ENCODE measurements at regions not wholly inside any gene's neighbourhood (a gene's known extent, or its start where the extent isn't known, plus 50 kb on each side); places are given as distances from the start of the nearest gene placed in this dataset.
A peak's percentile ranks its signal among the peaks of the same experiment; 100 is the strongest.
"Not testable (repeated sequence)": the region's sequence is repeated elsewhere in the genome, so short reads cannot be mapped to it uniquely, and the experiment has no call there.

DNA sequence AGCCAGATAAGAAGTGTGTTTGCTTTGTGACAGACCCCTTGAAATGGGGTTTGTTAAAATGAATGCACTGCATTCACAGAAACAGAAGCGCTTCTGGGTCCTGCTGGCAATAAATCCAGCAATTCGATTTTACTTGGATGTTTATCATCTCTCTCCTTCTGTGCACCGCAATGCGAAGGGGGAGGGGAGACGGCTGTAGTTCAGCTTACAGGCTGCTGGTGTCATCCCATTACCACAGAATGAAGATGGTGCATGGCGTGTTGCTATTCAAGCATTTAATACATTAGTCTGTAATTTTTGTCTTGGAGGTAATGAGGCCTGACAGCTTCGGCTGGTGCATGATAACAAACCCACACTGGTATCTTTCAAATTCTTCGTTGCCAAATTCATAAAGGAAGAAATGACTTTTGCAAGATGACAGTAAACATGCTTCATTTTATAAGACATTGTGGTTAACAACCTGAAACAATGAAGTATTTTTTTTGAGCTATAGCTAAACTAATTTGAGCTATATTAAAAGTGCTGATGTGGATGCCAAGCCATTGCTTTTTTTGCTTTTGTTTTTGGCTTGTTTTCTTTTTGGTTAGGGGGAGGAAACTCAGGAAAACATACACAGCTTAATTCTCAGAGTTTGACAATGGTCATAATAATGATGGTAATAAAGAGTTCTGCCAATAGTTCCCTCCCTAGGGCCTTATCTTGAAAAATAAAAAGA lies 418.3 kb downstream of the OTOL1 start:
- DNase-seq (ENCODE audit: low spot score): peak; percentile 37

DNA sequence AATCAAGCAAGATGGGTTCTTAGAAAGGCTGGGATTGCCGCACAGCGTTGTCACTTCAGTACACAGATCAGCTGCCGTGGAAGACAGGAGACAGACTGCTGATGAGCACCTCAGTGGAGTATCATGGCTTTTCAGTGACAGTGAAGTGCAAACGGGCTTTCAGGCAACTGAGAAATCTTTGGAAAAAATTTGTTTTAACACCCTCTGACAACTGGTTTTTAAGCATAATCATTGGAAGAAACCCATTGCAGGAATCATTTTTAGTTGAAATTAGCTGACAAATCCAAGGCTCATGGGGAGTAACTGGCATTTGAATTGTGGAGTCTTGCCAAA lies 418.8 kb downstream of the OTOL1 start:
- DNase-seq (ENCODE audit: low spot score): no peak

DNA sequence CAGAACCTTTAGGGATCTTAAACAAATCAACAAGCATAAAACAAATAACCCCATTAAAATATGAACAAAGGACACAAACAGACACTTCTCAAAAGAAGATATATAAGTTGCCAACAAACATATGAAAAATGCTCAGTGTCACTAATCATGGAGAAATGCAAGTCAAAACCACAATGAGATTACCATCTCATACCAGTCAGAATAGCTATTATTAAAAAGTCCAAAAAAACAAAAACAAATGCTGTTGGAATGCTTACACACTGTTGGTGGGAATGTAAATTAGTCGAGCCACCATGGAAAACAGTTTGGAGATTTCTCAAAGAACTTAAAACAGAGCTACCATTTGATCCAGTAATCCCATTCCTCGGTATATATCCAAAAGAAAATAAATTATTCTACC lies 423.6 kb downstream of the OTOL1 start:
- no peak for DNase-seq (ENCODE audit: low spot score)

GRCh38 chr3:161925749-161926360 lies 429.2 kb downstream of the OTOL1 start:
- no peak for DNase-seq (ENCODE audit: low spot score)

- no peak for DNase-seq (ENCODE audit: low spot score)
Measured at GRCh38 chr3:161927131-161927530, 430.5 kb downstream of the OTOL1 start.

- DNase-seq (ENCODE audit: low spot score): no peak
Measured at GRCh38 chr3:161939918-161940620, 443.5 kb downstream of the OTOL1 start.

- no peak for DNase-seq (ENCODE audit: low spot score)
Measured at GRCh38 chr3:161940621-161940965, 444.0 kb downstream of the OTOL1 start.

GRCh38 chr3:161941891-161942290 lies 445.3 kb downstream of the OTOL1 start:
- DNase-seq (ENCODE audit: low spot score): no peak

GRCh38 chr3:161943801-161944345 lies 447.3 kb downstream of the OTOL1 start:
- not testable (repeated sequence) for DNase-seq (ENCODE audit: low spot score)

DNA sequence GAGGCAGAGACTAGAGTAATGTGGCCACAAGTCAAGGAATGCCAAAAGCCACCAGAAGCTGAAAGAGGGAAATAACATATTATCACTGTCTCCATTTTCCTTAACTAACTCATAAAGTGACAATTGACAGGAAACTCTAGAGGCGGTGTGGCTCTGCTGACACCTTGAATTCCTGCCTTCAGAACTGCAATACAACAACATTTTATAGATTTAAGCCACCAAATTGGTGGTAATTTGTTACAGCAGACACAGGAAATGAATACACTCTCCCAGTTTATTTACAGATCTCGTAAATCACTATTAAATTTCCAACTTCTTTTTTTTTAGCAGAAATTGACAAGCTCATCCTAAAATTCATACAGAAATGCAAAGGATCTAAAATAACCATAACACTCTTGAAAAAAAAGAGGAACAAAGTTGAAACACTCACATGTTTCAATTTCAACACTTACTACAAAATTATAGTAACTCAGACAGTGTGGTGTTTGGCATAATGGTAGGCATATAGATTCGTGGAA lies 449.9 kb downstream of the OTOL1 start:
- no peak for DNase-seq (ENCODE audit: low spot score)

- no peak for DNase-seq (ENCODE audit: low spot score)
Measured at GRCh38 chr3:161950318-161950868, 453.8 kb downstream of the OTOL1 start.

DNA sequence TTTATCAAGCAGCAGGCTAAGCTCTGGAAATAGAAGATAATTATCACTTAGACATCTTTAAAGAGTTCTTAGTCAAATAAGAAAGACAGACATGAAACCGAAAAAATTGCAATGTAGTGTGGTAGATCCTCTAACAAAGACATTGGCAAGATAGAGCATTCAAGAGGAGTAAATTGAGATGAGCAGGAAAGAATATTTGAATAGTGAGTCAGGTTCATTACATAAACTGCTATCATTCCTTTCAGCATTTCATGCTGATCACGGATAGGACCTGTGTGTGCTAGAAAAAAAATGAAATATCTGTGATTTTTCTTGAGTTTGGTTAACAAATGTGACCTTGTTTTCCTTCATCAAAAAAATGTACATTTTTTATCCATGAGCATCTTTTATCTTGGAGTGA lies 460.9 kb downstream of the OTOL1 start:
- peak; percentile 18 for DNase-seq (ENCODE audit: low spot score)

DNA sequence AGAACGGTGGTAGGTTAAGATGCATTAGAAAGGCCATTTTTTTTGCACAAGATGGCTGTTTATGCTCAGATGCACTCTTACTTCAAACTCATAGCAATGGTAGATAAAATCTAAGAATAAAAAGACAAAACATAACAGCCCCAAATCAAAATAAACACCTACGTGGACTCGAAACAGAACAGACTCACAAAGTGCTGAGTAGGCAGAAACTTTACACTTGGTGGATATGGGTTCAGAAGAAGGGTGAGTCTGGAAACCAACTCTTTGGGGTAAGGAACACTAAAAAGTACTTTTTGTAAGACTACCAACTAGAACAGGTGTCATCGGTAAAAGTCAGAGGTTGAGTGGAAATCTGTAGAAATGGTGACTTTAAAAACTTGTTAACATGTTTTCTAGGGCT lies 468.2 kb downstream of the OTOL1 start:
- no peak for DNase-seq (ENCODE audit: low spot score)

DNA sequence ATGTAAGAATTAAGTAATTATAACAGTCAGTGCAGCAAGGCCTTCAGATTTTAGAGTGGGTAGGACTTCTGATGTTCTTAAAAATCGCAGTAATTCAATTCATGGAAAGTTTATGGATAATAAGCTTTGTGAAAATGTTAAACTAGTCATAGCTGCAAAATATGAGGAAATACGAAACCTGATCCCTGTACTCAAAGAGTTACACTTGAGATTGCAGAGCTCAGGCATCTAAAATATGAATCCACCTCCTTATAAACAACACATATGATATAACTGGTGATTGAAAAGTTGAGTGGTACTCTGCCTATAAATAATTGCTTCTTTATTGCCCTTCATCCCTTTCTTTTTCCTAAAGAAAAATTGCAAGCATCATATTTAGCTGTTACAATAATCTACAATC lies 473.3 kb downstream of the OTOL1 start:
- DNase-seq (ENCODE audit: low spot score): no peak

GRCh38 chr3:161975201-161975600 lies 478.6 kb downstream of the OTOL1 start:
- no peak for DNase-seq (ENCODE audit: low spot score)

GRCh38 chr3:161977063-161977462 lies 480.5 kb downstream of the OTOL1 start:
- DNase-seq (ENCODE audit: low spot score): peak; percentile 13

DNA sequence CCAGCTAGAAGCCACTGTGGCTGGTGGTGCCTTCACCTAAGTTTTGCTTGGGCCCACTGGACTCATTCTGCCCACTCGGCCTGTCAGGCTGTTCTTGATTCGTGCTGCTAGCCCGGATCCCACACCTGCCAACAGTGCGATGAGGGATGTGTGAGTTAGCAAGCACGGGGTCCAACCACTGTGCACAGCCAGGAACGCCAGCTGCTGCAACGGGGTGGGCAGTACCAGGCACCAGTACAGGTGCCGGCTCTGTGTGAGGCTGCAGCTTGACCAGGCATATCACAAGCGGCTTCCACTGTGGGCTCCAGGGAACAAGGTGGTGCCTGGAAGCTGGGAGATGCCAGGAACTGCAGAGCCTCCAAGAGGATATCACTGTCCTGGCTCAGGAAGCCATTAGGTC lies 481.2 kb downstream of the OTOL1 start:
- DNase-seq (ENCODE audit: low spot score): no peak

GRCh38 chr3:161987933-161988332 lies 491.3 kb downstream of the OTOL1 start:
- DNase-seq (ENCODE audit: low spot score): no peak

GRCh38 chr3:161989012-161989411 lies 492.4 kb downstream of the OTOL1 start:
- no peak for DNase-seq (ENCODE audit: low spot score)

DNA sequence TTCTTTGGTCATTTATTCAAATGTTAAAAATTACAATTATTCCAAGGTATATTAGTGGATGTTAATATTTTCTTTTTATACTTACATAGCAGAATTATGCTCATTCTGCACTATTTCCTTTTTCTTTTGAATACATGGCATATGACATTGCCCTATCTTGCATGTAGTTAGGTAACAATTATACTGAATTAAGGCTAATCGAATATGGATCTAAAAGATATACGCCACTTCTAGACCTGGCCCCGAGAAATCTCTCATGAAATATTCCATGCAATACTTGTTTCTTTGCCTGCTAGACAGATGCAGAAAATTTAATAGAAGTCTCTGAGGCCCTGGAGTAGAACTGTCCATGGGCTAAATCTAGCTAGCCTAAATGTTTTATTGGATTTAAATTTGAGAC lies 493.4 kb downstream of the OTOL1 start:
- no peak for DNase-seq (ENCODE audit: low spot score)

- DNase-seq (ENCODE audit: low spot score): no peak
Measured at GRCh38 chr3:161991901-161992540, 495.4 kb downstream of the OTOL1 start.

DNA sequence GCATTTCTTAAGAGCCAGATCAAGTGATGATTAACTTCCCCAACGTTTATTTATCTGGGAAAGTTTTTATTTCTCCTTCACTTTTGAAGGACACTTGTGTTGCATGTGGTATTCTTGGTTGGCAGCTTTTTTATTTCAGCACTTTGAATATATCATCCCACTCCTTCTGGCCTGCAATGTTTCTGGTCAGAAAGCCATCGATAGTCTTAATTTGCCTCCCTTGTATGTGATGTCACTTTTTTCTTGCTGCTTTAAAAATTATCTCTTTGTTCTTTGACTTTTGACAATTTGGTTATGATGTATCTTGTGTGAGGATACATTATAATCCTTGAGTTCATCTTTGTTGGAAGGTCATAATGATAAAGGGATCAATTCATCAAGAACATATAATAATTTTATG lies 503.2 kb downstream of the OTOL1 start:
- DNase-seq (ENCODE audit: low spot score): no peak

All from AG08395 (cell line).